Retinal pigment epithelial cell (primary cell): ENCODE measurements at regions not wholly inside any gene's neighbourhood (a gene's known extent, or its start where the extent isn't known, plus 50 kb on each side); places are given as distances from the start of the nearest gene placed in this dataset.
A peak's percentile ranks its signal among the peaks of the same experiment; 100 is the strongest.

Source experiments
- DNase-seq: peaks from one replicate; pipeline ENCODE4 v3.0.0-alpha.2; 2010; ENCODE audit warnings: low read depth
- H3K4me3 ChIP-seq: 2 replicates; pipeline ENCODE4 v1.5.1; 2011; ENCODE audit warnings: mild to moderate bottlenecking, low read length, control low read depth, moderate library complexity
- CTCF ChIP-seq: conservative IDR thresholded peaks from 2 replicates; pipeline ENCODE4 v1.5.1; 2011; ENCODE audit warnings: low read depth, low read length, control low read depth, inconsistent platforms

GRCh38 chr1:106749906-106750305 is 306.6 kb upstream of the PRMT6 start:
- TF ChIP-seq CTCF, result no peak

GRCh38 chr1:106751002-106751401 is 305.5 kb upstream of the PRMT6 start:
- H3K4me3 ChIP-seq, result no peak overlapping the region
- TF ChIP-seq CTCF, result no peak
- no peak for DNase-seq

More at GRCh38 chr1:106749906-106750305, 306.6 kb upstream of the PRMT6 start:
- no peak overlapping the region for H3K4me3 ChIP-seq
- no peak for DNase-seq

GRCh38 chr1:106753066-106753465 is 303.4 kb upstream of the PRMT6 start:
- no peak for TF ChIP-seq CTCF
- no peak overlapping the region for H3K4me3 ChIP-seq
- no peak for DNase-seq

GRCh38 chr1:106754957-106755356 is 301.5 kb upstream of the PRMT6 start:
- DNase-seq, result no peak
- no peak overlapping the region for H3K4me3 ChIP-seq
- TF ChIP-seq CTCF, result no peak

GRCh38 chr1:106755682-106756406 is 300.6 kb upstream of the PRMT6 start:
- DNase-seq, result peak; percentile 62
- TF ChIP-seq CTCF, result no peak
- H3K4me3 ChIP-seq, result no peak overlapping the region

- no peak for DNase-seq
- no peak for TF ChIP-seq CTCF
- no peak overlapping the region for H3K4me3 ChIP-seq
Measured at GRCh38 chr1:106756752-106757151, 299.7 kb upstream of the PRMT6 start.

- no peak for TF ChIP-seq CTCF
- no peak for DNase-seq
- no peak overlapping the region for H3K4me3 ChIP-seq
Measured at GRCh38 chr1:106768077-106768476, 288.4 kb upstream of the PRMT6 start.
